CD4-positive, alpha-beta T cell (primary cell): ENCODE measurements at regions not wholly inside any gene's neighbourhood (a gene's known extent, or its start where the extent isn't known, plus 50 kb on each side); places are given as distances from the start of the nearest gene placed in this dataset.

Source experiments
- ATAC-seq: fragments of 200-7000 bp; cut with Tn5 transposase; one replicate; pipeline ENCODE4 v1.10.0; 2022; ENCODE audit warnings: mild to moderate bottlenecking; ENCODE audit not compliant: poor library complexity
- CTCF ChIA-PET: fragments of 350-600 bp; sonication (Branson Sonifier 250); formaldehyde crosslinking; loops from one replicate; lab custom pipeline; 2021; ENCODE audit warnings: antibody characterized with exemption, inconsistent platforms; lab: Charles Lee
- POLR2A ChIA-PET: fragments of 350-600 bp; sonication (Branson Sonifier 250); formaldehyde crosslinking; loops from one replicate; lab custom pipeline; 2021; ENCODE audit warnings: antibody characterized with exemption, inconsistent platforms; lab: Charles Lee
- DNase-seq, 14 experiments: peaks; one replicate each; pipeline ENCODE4 v3.0.0-alpha.2; 2013 to 2020; ENCODE audit warnings: mixed read lengths in 2 of 14
- H3K27ac ChIP-seq, 2 donors: one replicate each; pipeline versions ENCODE4 v1.5.1 to v1.7.0; 2013; ENCODE audit warnings: low read length in 2 of 2, low read depth in 1 of 2, mild to moderate bottlenecking in 1 of 2
- H3K27me3 ChIP-seq, 2 experiments: 1 replicate in 1 of 2; 2 replicates in 1 of 2; pipeline versions ENCODE4 v1.6.1 to v1.7.0; 2013; ENCODE audit warnings: low read length in 2 of 2, control low read depth in 1 of 2, mild to moderate bottlenecking in 1 of 2, moderate library complexity in 1 of 2; ENCODE audit not compliant: insufficient read depth in 2 of 2, control insufficient read depth in 1 of 2
- H3K36me3 ChIP-seq: one replicate; pipeline ENCODE4 v1.6.1; 2013; ENCODE audit warnings: low read length, control low read depth; ENCODE audit not compliant: insufficient read depth
- H3K4me1 ChIP-seq: one replicate; pipeline ENCODE4 v1.6.1; 2013; ENCODE audit warnings: low read length, control low read depth; ENCODE audit not compliant: insufficient read depth
- H3K4me3 ChIP-seq: one replicate; pipeline ENCODE4 v1.5.1; 2013; ENCODE audit warnings: mild to moderate bottlenecking, low read length, moderate library complexity
- H3K9me3 ChIP-seq, 2 experiments: 1 replicate in 1 of 2; 2 replicates in 1 of 2; pipeline versions ENCODE4 v1.6.1 to v1.7.0; 2013; ENCODE audit warnings: low read length in 2 of 2, mild to moderate bottlenecking in 2 of 2, control low read depth in 1 of 2, moderate library complexity in 1 of 2; ENCODE audit not compliant: control insufficient read depth in 1 of 2, insufficient read depth in 1 of 2
- H3K27ac Mint-ChIP-seq: one replicate; pipeline ENCODE4 v1.8.0; 2020; ENCODE audit warnings: mixed read lengths
- H3K27me3 Mint-ChIP-seq: one replicate; pipeline ENCODE4 v1.8.0; 2021; ENCODE audit warnings: mixed read lengths
- H3K36me3 Mint-ChIP-seq: one replicate; pipeline ENCODE4 v1.8.0; 2021; ENCODE audit warnings: low read depth, mixed read lengths
- H3K4me1 Mint-ChIP-seq: one replicate; pipeline ENCODE4 v1.8.0; 2021; ENCODE audit warnings: low read depth, mixed read lengths
- H3K4me3 Mint-ChIP-seq: one replicate; pipeline ENCODE4 v1.8.0; 2020; ENCODE audit warnings: mild to moderate bottlenecking, mixed read lengths
- H3K9me3 Mint-ChIP-seq: one replicate; pipeline ENCODE4 v1.8.0; 2020; ENCODE audit warnings: mixed read lengths
- intact Hi-C, 2 experiments: fragments of 100-400 bp; cut with DNase I in 1 of 2; cut with micrococcal nuclease in 1 of 2; formaldehyde crosslinking; loops; one replicate each; pipeline versions ENCODE4 v1.15.1 to v1.9.0; 2023 to 2025; cut with DNase I, micrococcal nuclease
- TF ChIP-seq, protein P1 (sequence below): fragments of 200-600 bp; IDR thresholded peaks from one replicate; pipeline ENCODE4 v1.8.0; 2022; ENCODE audit warnings: antibody characterized with exemption, mild to moderate bottlenecking

DNA sequence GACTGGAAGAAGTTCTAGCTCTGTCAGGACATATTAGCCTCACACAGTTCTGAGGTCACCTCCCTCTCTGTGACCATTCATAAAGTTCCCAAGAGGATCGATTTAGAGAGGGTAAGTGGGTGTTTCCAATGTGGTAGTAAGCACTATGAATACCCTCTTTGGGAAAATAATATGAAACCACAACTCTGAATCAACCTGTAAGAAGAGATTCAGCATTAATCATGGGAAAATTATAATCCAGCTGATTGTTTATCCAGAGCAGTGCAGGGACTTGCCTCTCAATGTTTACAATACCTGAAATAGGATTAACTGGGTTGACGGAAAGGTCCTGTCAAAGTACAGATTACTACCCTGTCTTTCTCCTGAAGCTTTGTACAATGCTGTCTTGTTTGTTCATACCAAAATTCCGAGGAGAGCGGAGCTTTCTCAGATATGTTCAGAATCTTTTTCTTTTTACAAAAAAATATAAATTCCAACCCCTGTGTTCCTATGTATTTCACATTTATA, 302.9 kb upstream of the DPPA4 start:
- Mint-ChIP-seq H3K27me3 (no peaks in the 10 kb centered on the region), H3K36me3 (no peaks in the 10 kb centered on the region), H3K27ac (no peak overlapping the region), H3K4me3 (no peak overlapping the region), H3K9me3 (no peaks in the 10 kb centered on the region), H3K4me1 (no peaks in the 10 kb centered on the region)
- H3K4me1 ChIP-seq = no peaks in the 10 kb centered on the region
- ChIA-PET POLR2A (interaction anchor here (0.5 kb wide), 1 partner anchor 86 kb away, joined by 3 read pairs; no protein-coding TSS in a partner anchor), CTCF (no interaction called here)
- H3K9me3 ChIP-seq = no peaks in the 10 kb centered on the region
- H3K36me3 ChIP-seq = no peaks in the 10 kb centered on the region
- intact Hi-C loops = no loop called here
- H3K4me3 ChIP-seq = no peak overlapping the region
- H3K27ac ChIP-seq = no peak overlapping the region
- TF ChIP-seq, protein P1, sequence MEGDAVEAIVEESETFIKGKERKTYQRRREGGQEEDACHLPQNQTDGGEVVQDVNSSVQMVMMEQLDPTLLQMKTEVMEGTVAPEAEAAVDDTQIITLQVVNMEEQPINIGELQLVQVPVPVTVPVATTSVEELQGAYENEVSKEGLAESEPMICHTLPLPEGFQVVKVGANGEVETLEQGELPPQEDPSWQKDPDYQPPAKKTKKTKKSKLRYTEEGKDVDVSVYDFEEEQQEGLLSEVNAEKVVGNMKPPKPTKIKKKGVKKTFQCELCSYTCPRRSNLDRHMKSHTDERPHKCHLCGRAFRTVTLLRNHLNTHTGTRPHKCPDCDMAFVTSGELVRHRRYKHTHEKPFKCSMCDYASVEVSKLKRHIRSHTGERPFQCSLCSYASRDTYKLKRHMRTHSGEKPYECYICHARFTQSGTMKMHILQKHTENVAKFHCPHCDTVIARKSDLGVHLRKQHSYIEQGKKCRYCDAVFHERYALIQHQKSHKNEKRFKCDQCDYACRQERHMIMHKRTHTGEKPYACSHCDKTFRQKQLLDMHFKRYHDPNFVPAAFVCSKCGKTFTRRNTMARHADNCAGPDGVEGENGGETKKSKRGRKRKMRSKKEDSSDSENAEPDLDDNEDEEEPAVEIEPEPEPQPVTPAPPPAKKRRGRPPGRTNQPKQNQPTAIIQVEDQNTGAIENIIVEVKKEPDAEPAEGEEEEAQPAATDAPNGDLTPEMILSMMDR = no peak
- DNase-seq (no peak), ATAC-seq (no peak)
- no peaks in the 10 kb centered on the region for H3K27me3 ChIP-seq

DNA sequence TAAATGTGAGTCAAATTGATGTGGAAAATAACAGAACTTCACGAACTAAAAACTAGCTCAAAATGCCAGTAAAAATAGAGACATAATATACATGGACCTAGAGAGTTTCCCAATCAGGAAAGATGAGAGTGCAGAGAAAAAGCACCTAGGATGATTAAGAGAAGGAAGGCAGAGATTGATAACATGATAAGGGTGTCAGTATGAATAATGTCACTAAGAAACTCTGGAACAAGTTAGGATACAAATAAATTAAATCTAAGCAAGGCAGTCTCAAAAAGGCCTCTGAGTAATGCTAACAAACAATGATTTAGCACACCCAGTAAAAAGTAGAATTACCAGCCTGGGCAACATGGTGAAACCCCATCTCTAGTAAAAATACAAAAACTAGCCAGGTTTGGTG, 304.7 kb upstream of the DPPA4 start:
- no peaks in the 10 kb centered on the region for H3K36me3 ChIP-seq
- no peaks in the 10 kb centered on the region for H3K36me3 Mint-ChIP-seq
- intact Hi-C loops = no loop called here
- ChIA-PET POLR2A (no interaction called here), CTCF (no interaction called here)
- TF ChIP-seq, protein P1 = no peak
- no peaks in the 10 kb centered on the region for H3K27me3 ChIP-seq
- H3K9me3 ChIP-seq = no peaks in the 10 kb centered on the region
- no peaks in the 10 kb centered on the region for H3K9me3 Mint-ChIP-seq
- no peaks in the 10 kb centered on the region for H3K4me1 Mint-ChIP-seq
- no peak overlapping the region for H3K4me3 ChIP-seq
- DNase-seq (no peak), ATAC-seq (no peak)
- no peak overlapping the region for H3K4me3 Mint-ChIP-seq
- no peaks in the 10 kb centered on the region for H3K4me1 ChIP-seq
- H3K27ac Mint-ChIP-seq = no peak overlapping the region
- H3K27me3 Mint-ChIP-seq = no peaks in the 10 kb centered on the region
- no peak overlapping the region for H3K27ac ChIP-seq

GRCh38 chr3:109643590-109643989, 306.2 kb upstream of the DPPA4 start:
- H3K27me3 ChIP-seq = no peaks in the 10 kb centered on the region
- no peak overlapping the region for H3K27ac Mint-ChIP-seq
- POLR2A ChIA-PET = no interaction called here
- H3K36me3 Mint-ChIP-seq = no peaks in the 10 kb centered on the region
- no peaks in the 10 kb centered on the region for H3K9me3 Mint-ChIP-seq
- H3K4me3 Mint-ChIP-seq = no peak overlapping the region
- H3K9me3 ChIP-seq = peaks cover 0 to 3% of the 10 kb centered on the region in 2 experiments
- no peaks in the 10 kb centered on the region for H3K4me1 ChIP-seq
- H3K27me3 Mint-ChIP-seq = no peaks in the 10 kb centered on the region
- TF ChIP-seq, protein P1 = no peak
- no peak overlapping the region for H3K27ac ChIP-seq
- H3K4me3 ChIP-seq = no peak overlapping the region
- DNase-seq = no peak
- CTCF ChIA-PET = no interaction called here
- no peaks in the 10 kb centered on the region for H3K36me3 ChIP-seq
- intact Hi-C loops = no loop called here
- no peaks in the 10 kb centered on the region for H3K4me1 Mint-ChIP-seq
- no peak for ATAC-seq
